GM23338 (cell line): ENCODE measurements at regions not wholly inside any gene's neighbourhood (a gene's known extent, or its start where the extent isn't known, plus 50 kb on each side); places are given as distances from the start of the nearest gene placed in this dataset.

ENCODE experiments used
- CREB1 ChIP-seq: fragments of 250-450 bp; sonication (Bioruptor Pico); IDR thresholded peaks from 2 replicates; pipeline ENCODE4 v1.5.0; 2020; ENCODE audit warnings: low read depth, mild to moderate bottlenecking, moderate library complexity
- ETS1 ChIP-seq: IDR thresholded peaks from 2 replicates; pipeline ENCODE4 v1.6.1; 2016; ENCODE audit warnings: antibody characterized with exemption
- EZH2 ChIP-seq: fragments of 200-600 bp; sonication (generic); IDR thresholded peaks from one replicate; pipeline ENCODE4 v1.8.0; 2017; ENCODE audit warnings: antibody characterized with exemption, mild to moderate bottlenecking, low read depth; ENCODE audit not compliant: unreplicated experiment
- EZH2phosphoT487 ChIP-seq: fragments of 200-600 bp; sonication (generic); IDR thresholded peaks from one replicate; pipeline ENCODE4 v1.8.1; 2018; ENCODE audit warnings: antibody characterized with exemption; ENCODE audit not compliant: unreplicated experiment
- JUNB ChIP-seq: IDR thresholded peaks from one replicate; pipeline ENCODE4 v1.6.1; 2016; ENCODE audit warnings: antibody characterized with exemption; ENCODE audit not compliant: unreplicated experiment
- NANOG ChIP-seq: IDR thresholded peaks from 2 replicates; pipeline ENCODE4 v1.6.1; 2016; ENCODE audit warnings: antibody characterized with exemption, borderline replicate concordance
- POLR2AphosphoS5 ChIP-seq: IDR thresholded peaks from 2 replicates; pipeline ENCODE4 v1.6.1; 2016; ENCODE audit warnings: antibody characterized with exemption, low read depth
- REST ChIP-seq: IDR thresholded peaks from one replicate; pipeline ENCODE4 v1.6.1; 2018; ENCODE audit warnings: antibody characterized with exemption; ENCODE audit not compliant: unreplicated experiment
- STAT1 ChIP-seq: IDR thresholded peaks from one replicate; pipeline ENCODE4 v1.6.1; 2016; ENCODE audit warnings: antibody characterized with exemption; ENCODE audit not compliant: unreplicated experiment
- ZNF114 ChIP-seq: fragments of 250-450 bp; sonication (Bioruptor Pico); IDR thresholded peaks from 2 replicates; pipeline ENCODE4 v1.5.0; 2020; ENCODE audit warnings: mild to moderate bottlenecking, moderate library complexity
- ZNF331 ChIP-seq: fragments of 250-450 bp; sonication (Bioruptor Pico); IDR thresholded peaks from 2 replicates; pipeline ENCODE4 v1.5.0; 2020; ENCODE audit warnings: low read depth, mild to moderate bottlenecking, moderate library complexity
- ZNF462 ChIP-seq: fragments of 250-450 bp; sonication (Bioruptor Pico); IDR thresholded peaks from 2 replicates; pipeline ENCODE4 v1.5.0; 2020; ENCODE audit warnings: mild to moderate bottlenecking, moderate library complexity
- TF ChIP-seq, protein P1 (sequence below), 2 experiments: fragments of 200-600 bp in 1 of 2; sonication (generic) in 1 of 2; conservative IDR thresholded peaks; 2 replicates each; pipeline versions ENCODE4 v1.5.1 to v1.6.1; 2016 to 2017; ENCODE audit warnings: antibody characterized with exemption in 2 of 2, low read depth in 2 of 2, mild to moderate bottlenecking in 2 of 2, moderate library complexity in 1 of 2

DNA sequence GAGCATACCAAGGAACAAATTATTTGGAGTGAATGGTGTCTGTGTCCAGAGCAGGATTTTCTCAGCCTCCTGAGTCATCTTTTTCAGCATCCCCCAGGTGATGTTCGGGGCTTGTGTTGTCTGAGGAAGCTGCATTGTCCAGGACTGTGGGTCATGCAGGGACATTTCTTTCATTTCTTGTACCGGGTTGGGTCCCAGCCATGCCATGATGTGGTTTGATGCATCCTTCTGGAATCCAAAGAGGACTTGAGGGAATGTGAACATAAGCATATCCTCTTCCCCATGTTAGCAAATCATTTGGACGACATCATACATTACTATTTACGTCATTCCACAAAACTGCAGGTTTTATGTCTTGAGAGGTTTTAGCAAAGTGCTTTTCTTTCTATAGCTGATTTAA lies 797.8 kb downstream of the CCDC85A start:
- TF ChIP-seq REST (no peak), EZH2 (no peak), POLR2AphosphoS5 (no peak), EZH2phosphoT487 (no peak), JUNB (no peak), ZNF331 (CRISPR knock-in tag) (no peak), STAT1 (no peak), CREB1 (no peak), ETS1 (no peak), NANOG (no peak), ZNF114 (CRISPR knock-in tag) (no peak), ZNF462 (CRISPR knock-in tag) (no peak)
- TF ChIP-seq, protein P1, sequence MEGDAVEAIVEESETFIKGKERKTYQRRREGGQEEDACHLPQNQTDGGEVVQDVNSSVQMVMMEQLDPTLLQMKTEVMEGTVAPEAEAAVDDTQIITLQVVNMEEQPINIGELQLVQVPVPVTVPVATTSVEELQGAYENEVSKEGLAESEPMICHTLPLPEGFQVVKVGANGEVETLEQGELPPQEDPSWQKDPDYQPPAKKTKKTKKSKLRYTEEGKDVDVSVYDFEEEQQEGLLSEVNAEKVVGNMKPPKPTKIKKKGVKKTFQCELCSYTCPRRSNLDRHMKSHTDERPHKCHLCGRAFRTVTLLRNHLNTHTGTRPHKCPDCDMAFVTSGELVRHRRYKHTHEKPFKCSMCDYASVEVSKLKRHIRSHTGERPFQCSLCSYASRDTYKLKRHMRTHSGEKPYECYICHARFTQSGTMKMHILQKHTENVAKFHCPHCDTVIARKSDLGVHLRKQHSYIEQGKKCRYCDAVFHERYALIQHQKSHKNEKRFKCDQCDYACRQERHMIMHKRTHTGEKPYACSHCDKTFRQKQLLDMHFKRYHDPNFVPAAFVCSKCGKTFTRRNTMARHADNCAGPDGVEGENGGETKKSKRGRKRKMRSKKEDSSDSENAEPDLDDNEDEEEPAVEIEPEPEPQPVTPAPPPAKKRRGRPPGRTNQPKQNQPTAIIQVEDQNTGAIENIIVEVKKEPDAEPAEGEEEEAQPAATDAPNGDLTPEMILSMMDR (conservative IDR thresholded peaks at IDR 0.05; ENCODE audit: low read depth in 2 of 2): no peak
